GM06990 (cell line): ENCODE measurements at regions not wholly inside any gene's neighbourhood (a gene's known extent, or its start where the extent isn't known, plus 50 kb on each side); places are given as distances from the start of the nearest gene placed in this dataset.

Source experiments
- DNase-seq: peaks from one replicate; pipeline ENCODE4 v3.0.0-alpha.2; 2011; ENCODE audit not compliant: insufficient read length; ENCODE audit errors: extremely low read depth
- H3K27me3 ChIP-seq: replicated peaks from 2 replicates; pipeline ENCODE4 v1.6.0; 2011; ENCODE audit warnings: low read length; ENCODE audit not compliant: control insufficient read depth, insufficient read depth
- H3K36me3 ChIP-seq: 2 replicates; pipeline ENCODE4 v1.5.1; 2011; ENCODE audit warnings: low read length; ENCODE audit not compliant: control insufficient read depth, insufficient read depth
- H3K4me3 ChIP-seq: replicated peaks from 2 replicates; pipeline ENCODE4 v1.5.1; 2011; ENCODE audit warnings: low read depth, mild to moderate bottlenecking, control low read depth, low read length
- CTCF ChIP-seq: IDR thresholded peaks from 2 replicates; pipeline ENCODE4 v1.5.1; 2011; ENCODE audit warnings: low read length, control low read depth, mild to moderate bottlenecking, inconsistent platforms; ENCODE audit not compliant: insufficient read depth, poor library complexity, severe bottlenecking

DNA sequence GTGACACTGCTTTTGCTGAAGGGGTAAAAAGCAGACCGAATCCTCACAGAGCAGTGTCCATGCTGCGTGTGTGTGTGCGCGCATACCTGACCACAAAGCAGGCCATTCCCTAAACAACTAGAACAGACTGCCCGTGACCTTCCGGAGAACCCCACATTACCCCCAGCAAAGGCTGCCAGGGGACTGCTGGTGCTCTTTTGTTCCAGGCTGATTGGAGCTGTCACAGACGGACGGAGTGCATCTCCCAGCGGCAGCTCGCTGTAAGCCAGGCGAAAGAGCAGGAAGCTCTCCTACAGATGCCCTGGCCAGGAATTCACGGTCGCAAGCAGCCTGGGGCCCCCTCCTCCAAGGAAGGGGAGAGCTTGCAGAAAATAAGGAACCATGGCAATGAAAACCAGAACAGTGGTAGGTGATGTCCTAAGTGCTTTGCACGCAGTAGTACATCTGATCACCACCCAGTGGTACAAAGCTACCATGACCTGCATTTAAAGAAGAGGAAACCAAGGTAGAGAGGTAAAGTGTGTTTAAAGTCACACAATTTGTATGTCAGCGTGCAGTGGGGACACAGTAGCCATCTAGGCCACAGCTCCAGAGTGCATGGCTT, 153.4 kb upstream of the DYNLRB2 start:
- Histone ChIP-seq H3K4me3 (no peak overlapping the region), H3K36me3 (no peaks in the 10 kb centered on the region), H3K27me3 (no peaks in the 10 kb centered on the region; the same call in none of the 2 replicates)
- DNase-seq = no peak
- no peak for TF ChIP-seq CTCF

GRCh38 chr16:80384862-80385261, 155.9 kb upstream of the DYNLRB2 start:
- no peak for TF ChIP-seq CTCF

DNA sequence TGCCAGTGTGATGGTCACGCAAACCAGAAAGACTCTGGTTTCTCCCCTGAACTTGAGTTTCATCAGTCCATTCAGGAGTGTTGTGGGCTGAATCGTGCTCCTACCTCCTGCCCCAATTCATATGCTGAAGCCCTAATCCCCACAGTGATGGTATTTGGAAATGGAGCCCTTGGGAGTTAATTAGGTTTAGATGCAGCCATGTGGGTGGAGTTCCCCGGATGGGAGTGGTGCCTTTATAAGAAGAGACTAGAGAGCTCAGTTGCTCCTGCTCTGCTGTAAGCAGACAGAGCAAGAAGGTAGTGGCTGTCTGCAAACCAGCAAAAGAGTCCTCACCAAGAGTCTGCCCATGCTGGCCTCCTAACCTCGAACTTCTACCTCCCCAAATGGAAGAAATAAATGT, 160.3 kb upstream of the DYNLRB2 start:
- no peak for TF ChIP-seq CTCF
- no peak for DNase-seq

More at GRCh38 chr16:80384862-80385261, 155.9 kb upstream of the DYNLRB2 start:
- Histone ChIP-seq H3K4me3 (no peak overlapping the region), H3K36me3 (no peaks in the 10 kb centered on the region), H3K27me3 (no peaks in the 10 kb centered on the region; the same call in none of the 2 replicates)
- no peak for DNase-seq

DNA sequence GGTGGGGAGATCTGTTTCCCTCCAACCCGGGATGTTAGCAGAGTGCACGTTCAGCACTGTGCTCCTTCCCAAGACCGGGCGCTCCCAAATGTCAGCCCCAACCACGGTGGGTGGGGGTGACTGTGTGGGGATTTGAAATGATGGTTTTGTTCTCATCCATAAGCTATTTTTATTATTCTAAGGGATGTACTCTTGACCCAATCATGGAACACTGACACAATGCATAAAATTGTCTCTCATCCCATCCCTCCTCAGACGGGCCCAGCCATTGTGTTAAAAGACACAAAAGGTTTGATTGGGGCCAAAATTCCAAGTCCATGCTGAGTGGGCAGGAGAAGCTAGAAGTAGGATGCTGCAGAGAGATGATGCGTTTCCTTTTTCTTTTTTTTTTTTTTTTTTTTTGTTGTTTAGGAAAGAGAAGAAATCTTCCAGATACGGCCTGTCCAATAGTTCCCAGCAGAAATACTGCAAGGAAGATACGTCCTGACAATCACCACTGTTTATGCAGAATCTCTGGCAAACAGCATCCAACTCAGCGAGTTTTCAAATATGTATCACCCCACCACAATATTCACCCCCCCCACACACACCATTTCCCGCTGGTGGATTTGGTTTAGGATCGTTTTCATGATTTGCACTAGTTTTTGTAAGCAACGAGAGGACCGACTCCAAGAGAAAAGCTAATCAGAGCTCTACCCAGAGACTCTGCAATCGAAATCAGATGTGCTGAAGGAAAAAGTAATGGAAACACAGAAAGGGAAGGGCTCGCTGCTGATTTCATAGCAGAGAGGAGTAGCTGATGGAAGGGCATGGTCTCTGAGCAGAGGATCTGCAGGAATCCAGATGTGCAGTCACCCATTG, 163.5 kb upstream of the DYNLRB2 start:
- TF ChIP-seq CTCF = no peak
- no peak overlapping the region for H3K4me3 ChIP-seq

More for the DNA sequence above, 160.3 kb upstream of the DYNLRB2 start:
- Histone ChIP-seq H3K4me3 (no peak overlapping the region), H3K36me3 (no peaks in the 10 kb centered on the region), H3K27me3 (no peaks in the 10 kb centered on the region; the same call in 1 of the 2 replicates)

DNA sequence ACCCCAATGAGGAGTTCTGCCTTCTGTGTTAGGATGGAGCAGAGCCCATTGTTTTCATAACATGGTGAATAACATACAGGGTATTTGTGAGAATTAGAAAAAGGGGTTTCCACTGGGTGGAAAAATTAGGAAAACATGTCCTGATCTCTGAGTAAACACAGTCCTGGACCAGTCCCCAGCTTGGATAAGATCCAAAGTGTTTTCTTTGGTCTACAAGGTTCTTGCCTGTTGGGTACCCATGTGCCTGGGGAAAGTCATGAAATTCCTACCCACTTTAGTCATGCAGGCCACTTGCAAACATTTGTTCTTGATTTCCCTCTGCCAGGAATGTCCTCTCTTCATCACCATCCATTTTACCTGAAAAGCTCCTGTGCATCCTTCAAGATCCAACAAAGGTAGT, 164.8 kb upstream of the DYNLRB2 start:
- H3K27me3 ChIP-seq = no peaks in the 10 kb centered on the region
- no peak for TF ChIP-seq CTCF
- H3K36me3 ChIP-seq = no peaks in the 10 kb centered on the region
- DNase-seq = no peak
- H3K4me3 ChIP-seq = no peak overlapping the region

More for the DNA sequence above, 163.5 kb upstream of the DYNLRB2 start:
- no peak for DNase-seq
- no peaks in the 10 kb centered on the region for H3K36me3 ChIP-seq
- no peaks in the 10 kb centered on the region; the same call in 1 of the 2 replicates for H3K27me3 ChIP-seq
